ENCODE measurements at regions not wholly inside any gene's neighbourhood (a gene's known extent, or its start where the extent isn't known, plus 50 kb on each side); places are given as distances from the start of the nearest gene placed in this dataset.

DNA sequence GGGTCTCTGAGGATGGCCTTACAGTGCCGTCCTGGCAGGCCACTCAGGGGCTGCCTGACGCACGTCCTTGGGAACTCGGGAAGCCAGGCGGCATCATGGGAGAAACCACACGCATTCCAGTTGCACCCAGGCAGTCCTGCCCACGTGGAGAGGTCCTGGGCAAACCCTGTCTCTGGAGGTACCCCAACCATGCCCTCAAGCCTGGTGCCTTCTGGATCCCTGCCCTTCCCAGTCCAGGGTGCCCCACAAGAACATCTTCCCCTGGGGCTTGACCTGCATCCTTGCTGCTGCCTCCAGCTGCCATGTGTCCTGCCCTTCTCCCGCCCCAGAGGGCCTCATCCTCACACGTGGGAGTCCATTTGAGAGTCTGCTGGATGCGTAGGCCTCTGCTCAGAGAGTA, 200.3 kb upstream of the PPP2R2D start:
- DNase-seq (ENCODE audit: low read depth) = no peak

DNA sequence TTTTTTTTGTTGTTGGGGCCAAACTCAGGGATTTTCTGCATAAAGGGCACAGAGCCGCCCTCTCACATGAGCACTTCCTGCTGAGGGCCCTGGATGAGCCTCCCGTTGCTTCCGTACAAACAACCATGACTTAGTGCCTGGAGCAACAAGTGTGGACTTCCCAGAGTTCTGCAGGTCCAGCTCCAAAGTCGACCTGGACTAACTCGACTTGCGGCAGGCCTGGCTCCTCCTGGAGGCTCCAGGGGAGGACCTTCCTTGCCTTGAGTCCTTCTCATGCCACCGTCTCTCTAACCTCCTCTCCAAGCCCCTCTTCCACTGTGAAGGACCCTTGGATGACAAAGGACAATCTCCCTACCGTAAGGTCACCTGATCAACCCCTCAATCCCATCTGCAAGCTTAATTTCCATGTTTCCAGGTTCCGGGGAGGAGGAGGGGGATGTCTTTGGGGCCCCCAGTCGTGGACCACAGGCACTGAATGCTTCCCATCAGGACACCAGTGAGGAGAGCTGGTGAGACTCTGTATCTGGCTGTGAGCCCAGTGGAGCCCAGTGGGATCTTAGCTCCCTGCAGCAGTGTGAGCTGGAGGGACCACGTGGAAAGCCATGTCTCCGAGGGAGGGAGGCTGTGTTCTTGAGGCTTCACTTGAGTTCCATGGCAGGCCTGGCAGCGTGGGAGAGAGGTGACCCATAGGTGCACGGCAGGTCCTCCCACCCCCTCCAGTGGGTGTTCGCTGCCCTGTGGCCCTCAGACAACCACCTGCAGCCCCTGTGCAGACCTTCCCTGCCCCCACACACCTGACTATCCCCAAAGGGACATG, 199.5 kb upstream of the PPP2R2D start:
- DNase-seq (ENCODE audit: low read depth) = no peak

DNA sequence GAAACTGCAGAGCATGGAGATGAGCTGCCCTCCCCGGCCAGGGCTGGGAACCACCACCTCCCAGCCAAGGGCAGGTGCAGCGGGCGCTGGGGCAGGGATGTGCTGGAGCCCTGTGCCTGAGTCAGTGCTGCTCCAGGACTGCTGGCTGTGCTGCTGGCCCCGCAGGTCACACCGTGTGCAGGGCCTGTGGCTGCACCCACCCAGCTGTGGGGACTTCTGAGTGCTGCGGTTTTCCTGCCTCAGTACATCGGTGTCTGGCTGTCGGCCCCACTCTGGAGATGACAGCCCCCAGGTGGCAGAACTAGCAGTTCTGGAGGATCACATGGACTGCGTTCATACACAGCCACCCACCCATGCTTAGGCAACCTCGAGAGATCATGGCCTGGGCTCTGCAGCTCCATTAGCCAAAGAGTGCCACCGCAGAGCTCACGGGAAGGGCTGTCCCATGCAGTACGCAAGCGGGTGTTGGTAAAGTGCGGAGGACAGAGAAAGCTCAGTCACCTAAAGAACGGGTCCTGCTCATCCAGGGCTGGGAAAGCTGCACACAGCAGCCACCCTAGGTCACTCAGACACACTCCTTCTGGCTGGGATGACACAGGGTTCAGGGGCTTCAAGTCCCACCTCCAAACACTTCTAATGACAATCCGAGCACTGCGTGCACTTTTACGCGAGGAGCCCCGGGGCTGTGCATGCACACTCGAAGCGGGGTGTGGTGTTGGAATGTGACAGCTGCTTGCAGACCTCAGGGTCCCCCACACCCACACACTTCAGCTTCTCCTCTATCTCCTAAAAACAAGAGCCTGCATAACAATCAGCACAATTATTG, 198.1 kb upstream of the PPP2R2D start:
- DNase-seq (ENCODE audit: low read depth) = no peak

DNA sequence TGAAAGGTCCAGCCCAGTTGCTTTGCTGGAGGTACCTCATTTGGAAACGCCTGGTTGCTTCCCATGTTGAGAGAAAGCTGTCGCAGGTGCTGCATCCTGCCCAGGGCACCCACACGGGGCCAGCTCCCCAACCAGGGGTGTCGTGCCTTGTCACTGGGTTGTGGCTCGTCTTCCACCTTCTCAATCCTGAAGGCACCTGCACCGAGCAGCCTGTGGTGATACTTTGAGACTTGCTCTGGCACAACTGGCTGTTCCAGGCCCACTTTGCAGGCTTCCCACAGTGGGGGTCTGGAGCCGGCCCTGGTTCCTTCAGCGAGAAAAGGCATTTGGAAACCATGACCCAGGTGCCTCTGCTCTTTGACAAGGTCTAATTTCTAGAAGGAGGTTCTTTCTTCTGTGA, 197.3 kb upstream of the PPP2R2D start:
- DNase-seq (ENCODE audit: low read depth) = no peak

DNA sequence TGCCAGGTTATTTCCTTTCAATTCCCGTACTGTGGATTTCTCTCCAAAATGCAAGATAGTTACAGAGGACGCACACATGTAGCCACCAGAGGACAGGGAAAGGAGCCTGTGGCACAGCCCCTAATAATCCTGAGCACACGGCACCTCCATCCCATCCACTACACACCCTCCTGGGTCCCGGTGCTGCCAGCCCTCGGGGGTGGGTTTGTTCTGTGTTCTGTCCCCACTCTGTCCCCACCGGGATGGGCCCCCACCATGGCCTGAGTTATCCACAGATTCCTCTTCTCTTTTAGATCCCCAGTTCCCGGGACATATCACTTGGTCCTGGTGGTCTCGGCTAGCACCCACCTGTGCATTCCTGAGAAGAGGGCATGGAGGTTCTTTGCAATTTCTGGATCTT, 196.9 kb upstream of the PPP2R2D start:
- DNase-seq (ENCODE audit: low read depth) = no peak

DNA sequence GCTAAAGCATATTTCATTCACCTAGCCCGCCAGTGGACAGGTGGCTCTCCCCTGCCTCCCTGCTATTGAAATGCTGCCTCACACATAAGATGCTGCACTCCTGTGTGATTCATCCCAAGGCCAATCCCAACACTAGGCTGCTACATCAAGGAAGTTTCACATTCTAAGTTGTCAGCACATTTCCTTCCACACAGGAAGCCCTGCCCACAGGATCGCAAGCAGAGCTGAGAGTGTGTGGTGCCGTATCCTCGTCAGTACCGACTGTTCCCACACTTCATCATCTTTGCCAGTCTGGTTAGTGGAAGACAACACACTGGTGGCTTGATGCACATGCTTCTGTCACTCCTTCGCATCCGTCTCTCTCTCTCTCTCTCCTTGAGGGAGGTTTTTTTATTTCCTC, 194.3 kb upstream of the PPP2R2D start:
- DNase-seq (ENCODE audit: low read depth) = no peak

DNA sequence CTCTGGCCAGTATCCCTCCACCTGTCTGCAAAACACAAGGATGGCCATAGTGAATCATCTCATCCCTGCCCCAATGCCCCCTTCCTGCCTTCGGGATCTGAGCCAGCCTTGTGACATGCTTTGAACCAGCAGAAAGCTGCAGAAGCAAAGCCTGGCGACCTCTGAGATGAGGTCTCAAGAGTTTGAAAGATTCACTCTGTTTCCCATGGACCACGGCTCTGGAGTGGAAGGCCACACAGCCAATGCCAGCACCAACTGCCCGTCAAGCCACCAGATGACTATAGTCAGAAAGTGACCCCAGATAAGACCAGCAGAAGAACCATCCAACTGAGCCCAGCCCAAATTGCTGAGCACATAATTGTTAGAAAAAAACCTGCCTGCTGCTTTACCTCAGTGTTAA, 193.9 kb upstream of the PPP2R2D start:
- DNase-seq (ENCODE audit: low read depth) = no peak

DNA sequence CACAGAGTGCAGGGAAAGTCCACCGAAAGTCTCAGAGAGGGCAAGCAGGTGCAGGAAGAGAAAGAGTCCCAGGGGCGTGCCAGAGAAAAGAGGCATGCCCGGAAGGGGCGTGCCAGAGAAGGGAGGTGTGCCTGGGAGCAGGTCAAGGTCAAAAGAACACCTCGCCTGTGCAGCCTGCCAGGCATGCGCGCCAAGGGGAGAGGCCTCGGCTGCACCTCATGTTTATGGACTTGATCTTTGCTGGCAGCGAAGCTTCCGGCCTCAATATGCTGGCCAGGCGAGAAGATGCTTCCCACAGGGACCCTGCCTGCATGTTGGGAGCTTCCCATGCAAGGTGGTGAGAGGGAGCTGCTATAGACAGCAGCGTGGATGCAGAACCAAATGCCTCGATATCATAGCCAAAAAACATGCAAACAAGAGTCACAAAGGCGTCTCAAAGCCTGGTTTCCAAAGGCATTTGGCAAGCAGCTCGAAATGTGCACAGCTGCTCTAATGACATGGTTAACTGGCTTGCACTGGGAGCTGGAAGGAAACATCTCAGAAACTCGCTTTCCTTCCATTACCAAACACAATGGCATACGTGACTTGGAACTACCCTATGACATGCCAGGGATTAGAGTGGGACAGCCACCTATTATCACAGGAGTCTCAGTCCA, 192.5 kb upstream of the PPP2R2D start:
- DNase-seq (ENCODE audit: low read depth) = no peak

DNA sequence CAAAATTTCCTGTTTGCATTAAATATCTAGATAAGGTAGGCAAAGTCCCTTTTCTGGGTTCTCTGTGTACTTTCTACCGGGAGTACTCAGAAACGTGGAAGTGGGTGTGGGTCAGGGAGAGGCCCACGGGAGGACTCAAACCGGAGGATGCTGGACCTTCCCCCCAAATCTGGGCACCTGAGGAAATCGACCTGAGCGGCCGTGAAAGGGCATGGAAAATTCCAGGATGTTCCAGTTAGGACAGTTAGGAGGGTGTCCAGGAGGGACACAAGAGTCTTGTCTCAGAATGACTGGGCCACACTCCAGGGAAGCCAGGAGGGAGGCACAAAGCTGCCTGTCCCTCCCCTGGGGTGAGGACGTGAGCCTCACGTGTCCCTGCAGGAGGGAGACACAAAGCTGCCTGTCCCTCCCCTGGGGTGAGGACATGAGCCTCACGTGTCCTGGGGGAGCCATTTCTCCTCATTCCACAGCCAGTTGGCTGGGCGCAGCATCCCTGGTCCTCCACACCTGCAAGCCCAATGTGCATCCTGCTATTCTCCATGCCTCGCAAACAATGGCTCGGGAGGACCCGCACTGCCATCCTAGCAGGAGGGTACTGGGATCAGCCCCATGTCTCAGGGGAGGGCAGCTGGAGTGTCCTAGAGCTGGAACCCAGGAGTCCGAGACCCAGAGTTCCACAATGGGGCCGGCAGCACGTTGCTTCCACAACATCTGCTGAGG, 190.5 kb upstream of the PPP2R2D start:
- no peak for DNase-seq (ENCODE audit: low read depth)

DNA sequence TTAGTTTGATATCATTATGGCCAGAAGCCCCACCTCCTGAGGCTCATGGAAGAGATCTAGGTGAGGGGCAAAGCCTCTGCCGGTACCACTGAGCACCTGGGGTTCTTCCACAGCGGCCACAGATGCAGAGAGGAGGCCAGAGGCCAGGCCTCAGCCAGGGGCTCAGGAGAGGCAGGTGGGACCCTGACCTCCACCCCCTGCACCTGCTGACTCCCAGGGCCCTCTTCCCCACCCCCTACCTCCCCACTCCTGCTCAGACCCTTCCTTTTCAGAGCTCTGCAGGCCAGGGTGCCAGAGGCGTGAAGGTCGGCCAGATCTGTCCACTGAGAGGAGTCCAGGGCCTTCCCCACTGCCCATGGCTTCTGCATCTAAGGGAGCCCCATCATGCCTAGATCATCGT, 178.7 kb upstream of the PPP2R2D start:
- DNase-seq (ENCODE audit: low read depth) = no peak

DNA sequence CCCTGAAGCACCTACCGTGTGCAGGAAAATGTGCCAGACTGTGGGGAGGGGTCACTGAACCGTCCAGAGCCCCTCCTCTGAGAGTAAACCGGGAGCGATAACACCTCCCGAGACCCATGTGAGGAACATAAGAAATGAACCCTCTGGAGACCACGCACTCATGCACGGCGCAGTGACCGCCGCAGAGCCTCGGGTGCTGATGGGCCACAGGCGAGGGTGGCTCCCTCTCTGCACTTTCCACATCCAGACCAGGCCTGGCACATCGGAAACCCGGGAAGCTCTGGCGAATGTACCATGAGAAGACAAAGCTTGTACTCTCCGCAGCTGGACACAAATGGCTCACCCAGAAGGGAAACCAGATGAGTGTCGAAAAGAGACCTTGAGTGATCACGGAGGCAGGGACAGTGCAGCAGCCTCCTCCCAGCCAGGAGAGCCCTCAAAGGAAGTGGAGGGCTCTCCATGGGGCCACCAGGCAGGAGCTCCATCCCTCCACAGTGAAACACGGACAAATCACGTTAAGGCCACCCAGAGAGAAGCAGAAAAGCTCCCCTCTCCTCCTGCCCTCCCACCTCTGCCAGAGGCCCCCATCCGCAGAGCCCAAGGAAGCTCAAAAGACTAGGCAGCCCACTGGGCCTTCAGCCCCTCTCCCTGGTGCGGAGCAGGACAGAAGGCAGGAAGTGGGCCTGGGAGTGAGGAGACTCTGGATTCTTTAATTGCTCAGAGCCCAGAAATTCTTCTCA, 178.1 kb upstream of the PPP2R2D start:
- DNase-seq (ENCODE audit: low read depth) = no peak

DNA sequence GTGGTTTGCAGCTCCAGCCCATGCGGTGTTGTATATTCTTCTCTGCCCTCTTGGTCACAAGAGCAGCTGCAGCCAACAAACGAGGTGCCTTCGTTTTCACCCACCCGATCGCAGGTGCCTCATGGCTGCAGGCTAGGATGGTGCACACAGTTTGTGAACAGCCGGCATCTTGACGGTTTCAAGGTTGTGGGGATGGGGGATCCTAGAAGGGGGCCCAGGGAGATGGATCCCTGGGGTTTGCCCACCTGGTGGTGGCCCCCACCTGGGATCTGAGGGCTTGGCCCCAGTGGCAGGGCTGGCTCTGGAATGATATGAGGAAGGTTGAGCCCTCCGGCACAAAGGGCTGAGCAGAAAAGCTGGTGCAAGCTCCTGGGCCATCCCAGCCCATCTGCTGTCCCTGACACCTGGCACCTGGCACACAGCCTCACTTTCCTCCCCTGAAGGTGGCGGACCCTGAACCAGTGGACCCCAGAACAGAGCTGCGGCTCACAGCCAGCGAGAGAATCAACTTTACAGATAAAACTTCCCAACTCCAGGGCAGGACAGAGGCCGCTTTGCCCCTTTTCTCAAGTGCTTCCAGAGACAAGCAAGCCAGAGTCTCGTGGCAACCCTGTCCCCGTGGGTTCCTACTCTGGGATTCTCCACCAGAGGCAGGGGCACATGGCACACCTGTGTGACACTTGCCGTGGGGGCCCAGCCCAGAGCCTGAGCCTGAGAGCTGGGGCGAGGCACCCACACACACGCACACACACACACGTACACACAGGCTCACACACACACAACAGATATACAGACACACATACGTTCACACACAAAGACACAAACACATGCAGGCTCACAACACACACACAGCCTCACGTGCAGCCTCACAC, 177.3 kb upstream of the PPP2R2D start:
- DNase-seq (ENCODE audit: low read depth) = no peak

DNA sequence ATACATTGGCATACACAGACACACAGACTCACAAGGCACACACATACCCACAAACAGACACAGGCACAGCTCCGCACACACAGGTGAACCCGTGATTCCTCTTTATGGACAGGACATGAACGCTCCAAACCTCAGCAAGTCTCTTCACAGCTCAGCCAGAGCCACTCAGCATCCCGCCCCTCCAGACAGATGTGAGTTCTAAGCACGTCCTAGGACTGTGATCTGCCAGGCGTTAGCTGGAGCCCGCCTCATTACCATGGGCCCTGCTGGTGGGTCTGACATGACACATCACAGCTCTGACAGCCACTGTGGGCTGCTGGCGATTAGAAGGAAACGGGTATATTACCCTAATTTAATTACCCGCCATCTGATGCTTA, 176.7 kb upstream of the PPP2R2D start:
- DNase-seq (ENCODE audit: low read depth) = no peak

DNA sequence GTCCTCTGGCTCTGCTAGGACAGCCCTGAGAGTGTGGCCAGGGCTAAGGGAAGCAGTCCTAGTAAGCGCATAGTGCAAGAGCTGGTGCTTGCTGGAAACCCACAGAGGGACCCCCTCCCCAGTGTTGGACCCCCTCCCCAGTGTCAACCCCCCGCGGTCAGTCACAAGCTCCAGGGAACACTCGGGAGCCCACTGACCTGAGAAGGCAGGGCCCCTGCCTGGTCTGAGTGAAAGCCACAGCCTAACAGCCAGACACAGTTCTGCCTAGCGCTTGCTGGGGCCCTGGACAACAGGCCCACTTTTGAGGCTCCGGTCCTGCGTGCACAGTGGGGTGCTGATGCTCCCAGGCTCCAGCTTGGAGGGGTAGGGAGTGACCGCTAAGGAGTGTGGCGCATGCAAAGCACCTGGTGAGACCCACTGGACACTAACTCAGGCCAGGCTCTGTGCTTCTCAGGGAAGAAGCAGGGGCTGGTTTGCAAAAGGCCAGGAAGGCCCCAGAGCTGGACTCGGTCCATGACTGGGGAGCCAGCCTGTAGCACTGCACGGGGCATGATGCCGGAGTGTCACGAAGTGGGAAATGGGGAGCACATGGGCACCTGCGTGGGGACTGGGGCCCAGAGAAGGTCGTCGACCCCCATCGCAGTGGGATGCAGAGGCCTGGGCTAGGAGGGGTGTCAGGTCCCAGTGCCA, 175.8 kb upstream of the PPP2R2D start:
- no peak for DNase-seq (ENCODE audit: low read depth)

DNA sequence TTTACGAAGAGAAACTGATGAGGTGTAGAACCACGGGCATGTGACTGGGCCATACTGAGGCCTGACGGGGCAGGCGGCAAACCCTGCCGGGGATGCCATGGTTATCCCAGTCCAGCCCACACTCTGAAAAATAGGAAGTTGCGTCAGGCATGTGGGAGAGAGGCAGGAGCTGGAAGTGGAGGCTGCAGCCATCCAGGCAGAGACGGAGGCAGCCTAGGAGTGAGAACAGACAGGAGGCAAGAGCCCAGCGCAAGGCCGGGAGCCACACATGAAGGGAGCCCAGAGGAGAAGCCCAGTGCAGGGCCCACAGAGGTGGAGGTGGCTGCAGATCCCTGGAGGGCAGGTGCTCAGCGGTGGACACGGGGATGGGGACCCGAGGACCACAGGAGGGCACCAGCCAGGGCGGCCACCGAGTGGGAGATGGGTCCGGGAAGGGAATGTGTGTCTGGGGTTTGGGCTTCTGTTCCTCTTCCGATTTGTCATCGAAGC, 175.2 kb upstream of the PPP2R2D start:
- DNase-seq (ENCODE audit: low read depth) = no peak

DNA sequence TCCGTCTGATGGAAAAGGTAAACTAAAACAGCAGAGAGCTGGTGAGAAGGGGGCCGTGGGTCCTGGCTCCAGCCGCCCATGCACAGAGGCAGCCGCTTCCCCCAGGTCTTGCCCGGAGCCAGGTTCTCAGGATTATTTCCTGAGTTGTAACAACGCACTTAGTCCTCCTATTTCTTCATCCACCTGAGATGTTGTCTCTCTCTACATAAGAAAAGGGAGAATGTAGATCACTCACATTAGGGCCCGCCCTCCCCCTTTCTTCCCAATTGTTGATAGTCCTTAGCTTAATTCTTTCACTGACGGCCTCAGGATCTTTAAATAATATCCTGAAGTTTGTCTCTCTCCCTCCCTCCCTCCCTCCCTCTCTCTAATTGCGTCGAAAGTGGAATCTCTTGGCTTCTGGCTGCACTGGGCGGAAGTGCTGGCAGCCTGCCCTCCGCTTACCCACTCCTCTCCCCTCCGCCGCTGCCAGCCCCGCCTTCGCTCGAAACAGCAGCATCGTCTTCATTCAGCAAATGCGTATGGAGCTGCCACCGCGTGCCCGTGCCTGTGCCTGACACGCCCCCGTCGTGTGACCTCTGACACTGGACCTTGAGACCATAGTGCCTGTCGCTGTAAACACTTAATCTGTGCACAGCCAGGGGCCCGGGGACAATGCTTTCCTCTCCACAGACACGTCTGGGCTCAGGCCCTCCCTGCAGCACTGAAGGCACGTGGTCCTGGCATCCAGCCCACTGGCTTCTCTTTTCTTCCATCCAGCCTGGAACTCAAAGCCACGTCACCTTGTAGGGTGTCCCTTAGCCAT, 174.5 kb upstream of the PPP2R2D start:
- DNase-seq (ENCODE audit: low read depth) = no peak

DNA sequence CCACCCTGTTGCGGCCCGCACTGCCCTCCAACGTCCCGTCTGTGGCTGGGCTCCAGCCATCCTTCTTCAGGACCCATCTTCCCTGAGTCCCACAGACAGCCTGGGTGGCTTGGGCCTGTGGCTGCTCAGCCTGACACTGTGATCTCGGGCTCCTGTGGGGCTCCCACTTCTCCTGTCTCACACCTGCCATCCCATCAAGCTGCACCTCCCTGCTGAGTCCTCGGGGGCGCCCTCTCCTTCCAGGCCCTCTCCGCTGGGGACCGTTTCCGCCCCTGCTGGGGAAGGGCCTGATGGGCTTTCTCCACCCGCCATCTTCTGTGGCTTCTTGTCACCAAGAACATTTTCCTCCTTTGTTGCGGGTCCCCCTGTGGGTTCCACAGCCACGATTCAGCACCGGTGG, 173.8 kb upstream of the PPP2R2D start:
- no peak for DNase-seq (ENCODE audit: low read depth)

DNA sequence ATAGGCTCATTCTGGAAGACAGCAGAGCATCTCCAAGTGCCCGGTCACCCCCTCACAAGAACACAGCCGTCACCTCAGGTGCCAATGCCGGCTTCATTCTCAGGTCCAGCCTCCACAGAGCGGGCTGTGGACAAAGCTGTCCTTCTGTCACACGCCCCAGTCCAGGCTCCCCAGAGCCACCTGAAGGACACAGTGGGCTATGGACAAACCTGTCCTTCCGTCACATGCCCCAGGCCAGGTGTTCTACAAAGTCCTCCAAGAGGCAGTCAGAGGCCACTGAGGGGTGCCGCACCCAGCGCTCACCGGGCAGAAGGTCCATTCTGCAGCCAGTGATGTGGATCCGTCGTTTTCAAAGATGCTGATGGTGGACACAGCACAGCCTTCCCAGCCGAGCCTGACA, 173.2 kb upstream of the PPP2R2D start:
- no peak for DNase-seq (ENCODE audit: low read depth)
